Activated naive CD8-positive, alpha-beta T cell (primary cell): ENCODE measurements at regions not wholly inside any gene's neighbourhood (a gene's known extent, or its start where the extent isn't known, plus 50 kb on each side); places are given as distances from the start of the nearest gene placed in this dataset.

Experiments
- H3K27ac Mint-ChIP-seq: one replicate; pipeline ENCODE4 v1.8.0; 2021; ENCODE audit warnings: mixed read lengths
- H3K27me3 Mint-ChIP-seq: one replicate; pipeline ENCODE4 v1.8.0; 2021; ENCODE audit warnings: mixed read lengths
- H3K36me3 Mint-ChIP-seq: one replicate; pipeline ENCODE4 v1.8.0; 2021; ENCODE audit warnings: mixed read lengths
- H3K4me1 Mint-ChIP-seq: one replicate; pipeline ENCODE4 v1.8.0; 2021; ENCODE audit warnings: low read depth, mixed read lengths
- H3K4me3 Mint-ChIP-seq: one replicate; pipeline ENCODE4 v1.8.0; 2021; ENCODE audit warnings: mild to moderate bottlenecking, mixed read lengths
- H3K9me3 Mint-ChIP-seq: one replicate; pipeline ENCODE4 v1.8.0; 2021; ENCODE audit warnings: low read depth, mixed read lengths

GRCh38 chr7:121810831-121811672 lies 61.9 kb upstream of the PTPRZ1 start:
- Mint-ChIP-seq H3K9me3 (peaks cover 8% of the 10 kb centered on the region), H3K4me3 (no peak overlapping the region)

GRCh38 chr7:121807078-121807477 lies 65.9 kb upstream of the PTPRZ1 start:
- H3K4me1 Mint-ChIP-seq = no peaks in the 10 kb centered on the region
- H3K27ac Mint-ChIP-seq = no peak overlapping the region
- peaks cover 8% of the 10 kb centered on the region for H3K9me3 Mint-ChIP-seq
- no peak overlapping the region for H3K4me3 Mint-ChIP-seq
- no peaks in the 10 kb centered on the region for H3K36me3 Mint-ChIP-seq
- peaks cover 3% of the 10 kb centered on the region for H3K27me3 Mint-ChIP-seq

More at GRCh38 chr7:121810831-121811672, 61.9 kb upstream of the PTPRZ1 start:
- Mint-ChIP-seq H3K27me3 (peaks cover 3% of the 10 kb centered on the region), H3K4me1 (no peaks in the 10 kb centered on the region), H3K36me3 (no peaks in the 10 kb centered on the region), H3K27ac (no peak overlapping the region)

GRCh38 chr7:121803039-121803438 lies 69.9 kb upstream of the PTPRZ1 start:
- no peaks in the 10 kb centered on the region for H3K9me3 Mint-ChIP-seq
- H3K4me1 Mint-ChIP-seq = no peaks in the 10 kb centered on the region
- H3K27me3 Mint-ChIP-seq = no peaks in the 10 kb centered on the region
- no peak overlapping the region for H3K4me3 Mint-ChIP-seq
- H3K27ac Mint-ChIP-seq = no peak overlapping the region
- no peaks in the 10 kb centered on the region for H3K36me3 Mint-ChIP-seq

- Mint-ChIP-seq H3K4me3 (no peak overlapping the region), H3K36me3 (no peaks in the 10 kb centered on the region), H3K9me3 (no peaks in the 10 kb centered on the region), H3K27me3 (no peaks in the 10 kb centered on the region), H3K4me1 (no peaks in the 10 kb centered on the region), H3K27ac (no peak overlapping the region)
Measured at GRCh38 chr7:121800916-121801675, 71.9 kb upstream of the PTPRZ1 start.

- Mint-ChIP-seq H3K9me3 (no peaks in the 10 kb centered on the region), H3K27me3 (no peaks in the 10 kb centered on the region), H3K4me1 (no peaks in the 10 kb centered on the region), H3K36me3 (no peaks in the 10 kb centered on the region), H3K4me3 (no peak overlapping the region), H3K27ac (no peak overlapping the region)
Measured at GRCh38 chr7:121798896-121799295, 74.1 kb upstream of the PTPRZ1 start.

GRCh38 chr7:121798453-121798840 lies 74.5 kb upstream of the PTPRZ1 start:
- H3K27me3 Mint-ChIP-seq = no peaks in the 10 kb centered on the region
- H3K27ac Mint-ChIP-seq = no peak overlapping the region
- no peaks in the 10 kb centered on the region for H3K9me3 Mint-ChIP-seq
- no peak overlapping the region for H3K4me3 Mint-ChIP-seq
- no peaks in the 10 kb centered on the region for H3K4me1 Mint-ChIP-seq
- no peaks in the 10 kb centered on the region for H3K36me3 Mint-ChIP-seq

GRCh38 chr7:121797657-121798452 lies 75.1 kb upstream of the PTPRZ1 start:
- no peak overlapping the region for H3K27ac Mint-ChIP-seq
- H3K27me3 Mint-ChIP-seq = no peaks in the 10 kb centered on the region
- H3K36me3 Mint-ChIP-seq = no peaks in the 10 kb centered on the region
- no peaks in the 10 kb centered on the region for H3K9me3 Mint-ChIP-seq
- no peak overlapping the region for H3K4me3 Mint-ChIP-seq
- no peaks in the 10 kb centered on the region for H3K4me1 Mint-ChIP-seq

- Mint-ChIP-seq H3K27me3 (no peaks in the 10 kb centered on the region), H3K4me3 (no peak overlapping the region), H3K36me3 (no peaks in the 10 kb centered on the region), H3K4me1 (no peaks in the 10 kb centered on the region), H3K9me3 (no peaks in the 10 kb centered on the region), H3K27ac (no peak overlapping the region)
Measured at GRCh38 chr7:121796936-121797656, 75.9 kb upstream of the PTPRZ1 start.

- Mint-ChIP-seq H3K4me1 (no peaks in the 10 kb centered on the region), H3K27ac (no peak overlapping the region), H3K9me3 (no peaks in the 10 kb centered on the region), H3K36me3 (no peaks in the 10 kb centered on the region), H3K4me3 (no peak overlapping the region), H3K27me3 (no peaks in the 10 kb centered on the region)
Measured at GRCh38 chr7:121796381-121796780, 76.6 kb upstream of the PTPRZ1 start.

- no peak overlapping the region for H3K4me3 Mint-ChIP-seq
- H3K27ac Mint-ChIP-seq = no peak overlapping the region
- H3K27me3 Mint-ChIP-seq = no peaks in the 10 kb centered on the region
- no peaks in the 10 kb centered on the region for H3K4me1 Mint-ChIP-seq
- no peaks in the 10 kb centered on the region for H3K9me3 Mint-ChIP-seq
- H3K36me3 Mint-ChIP-seq = no peaks in the 10 kb centered on the region
Measured at GRCh38 chr7:121795736-121796135, 77.2 kb upstream of the PTPRZ1 start.

- Mint-ChIP-seq H3K27me3 (no peaks in the 10 kb centered on the region), H3K9me3 (peaks cover 5% of the 10 kb centered on the region), H3K27ac (no peak overlapping the region), H3K36me3 (no peaks in the 10 kb centered on the region), H3K4me1 (no peaks in the 10 kb centered on the region), H3K4me3 (no peak overlapping the region)
Measured at GRCh38 chr7:121793716-121794115, 79.2 kb upstream of the PTPRZ1 start.

- Mint-ChIP-seq H3K4me3 (no peak overlapping the region), H3K36me3 (no peaks in the 10 kb centered on the region), H3K27ac (no peak overlapping the region), H3K27me3 (no peaks in the 10 kb centered on the region), H3K4me1 (no peaks in the 10 kb centered on the region), H3K9me3 (no peaks in the 10 kb centered on the region)
Measured at GRCh38 chr7:121777672-121778071, 95.3 kb upstream of the PTPRZ1 start.

- Mint-ChIP-seq H3K4me3 (no peak overlapping the region), H3K27ac (no peak overlapping the region), H3K27me3 (no peaks in the 10 kb centered on the region), H3K36me3 (no peaks in the 10 kb centered on the region), H3K9me3 (peaks cover 4% of the 10 kb centered on the region), H3K4me1 (no peaks in the 10 kb centered on the region)
Measured at GRCh38 chr7:121774563-121774962, 98.4 kb upstream of the PTPRZ1 start.

GRCh38 chr7:121766676-121767075 lies 106.3 kb upstream of the PTPRZ1 start:
- Mint-ChIP-seq H3K36me3 (no peaks in the 10 kb centered on the region), H3K9me3 (peaks cover 4% of the 10 kb centered on the region), H3K27me3 (no peaks in the 10 kb centered on the region), H3K4me3 (no peak overlapping the region), H3K4me1 (no peaks in the 10 kb centered on the region), H3K27ac (no peak overlapping the region)
